B cell (primary cell): ENCODE measurements at regions not wholly inside any gene's neighbourhood (a gene's known extent, or its start where the extent isn't known, plus 50 kb on each side); places are given as distances from the start of the nearest gene placed in this dataset.

Source experiments
- EZH2 ChIP-seq: IDR thresholded peaks from 2 replicates; pipeline ENCODE4 v1.6.1; 2012; ENCODE audit warnings: borderline replicate concordance, low read depth, mild to moderate bottlenecking, moderate library complexity, low read length; ENCODE audit not compliant: insufficient read depth, poor library complexity, severe bottlenecking
- TF ChIP-seq, protein P1 (sequence below): fragments of 200-600 bp; IDR thresholded peaks from one replicate; pipeline ENCODE4 v1.8.0; 2022; ENCODE audit warnings: antibody characterized with exemption, mild to moderate bottlenecking

DNA sequence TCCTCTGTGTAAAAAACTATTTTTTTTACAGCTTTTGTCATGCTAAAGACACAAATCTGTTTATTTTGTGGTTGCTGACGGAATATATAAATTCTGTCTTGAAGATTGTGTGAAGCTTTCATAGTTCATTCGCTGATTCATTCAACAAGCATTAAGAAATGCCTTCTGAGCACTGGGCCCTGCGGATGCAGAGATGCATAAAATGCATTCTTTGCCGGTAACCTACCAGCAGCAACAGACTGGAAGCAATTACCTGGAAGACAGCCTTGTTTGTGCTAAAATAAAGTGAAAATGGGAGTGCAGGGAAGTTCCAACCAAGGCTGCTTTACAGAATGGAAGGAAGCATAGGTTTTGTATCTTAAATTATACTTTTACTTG is 119.7 kb downstream of the PMAIP1 start:
- TF ChIP-seq, protein P1, sequence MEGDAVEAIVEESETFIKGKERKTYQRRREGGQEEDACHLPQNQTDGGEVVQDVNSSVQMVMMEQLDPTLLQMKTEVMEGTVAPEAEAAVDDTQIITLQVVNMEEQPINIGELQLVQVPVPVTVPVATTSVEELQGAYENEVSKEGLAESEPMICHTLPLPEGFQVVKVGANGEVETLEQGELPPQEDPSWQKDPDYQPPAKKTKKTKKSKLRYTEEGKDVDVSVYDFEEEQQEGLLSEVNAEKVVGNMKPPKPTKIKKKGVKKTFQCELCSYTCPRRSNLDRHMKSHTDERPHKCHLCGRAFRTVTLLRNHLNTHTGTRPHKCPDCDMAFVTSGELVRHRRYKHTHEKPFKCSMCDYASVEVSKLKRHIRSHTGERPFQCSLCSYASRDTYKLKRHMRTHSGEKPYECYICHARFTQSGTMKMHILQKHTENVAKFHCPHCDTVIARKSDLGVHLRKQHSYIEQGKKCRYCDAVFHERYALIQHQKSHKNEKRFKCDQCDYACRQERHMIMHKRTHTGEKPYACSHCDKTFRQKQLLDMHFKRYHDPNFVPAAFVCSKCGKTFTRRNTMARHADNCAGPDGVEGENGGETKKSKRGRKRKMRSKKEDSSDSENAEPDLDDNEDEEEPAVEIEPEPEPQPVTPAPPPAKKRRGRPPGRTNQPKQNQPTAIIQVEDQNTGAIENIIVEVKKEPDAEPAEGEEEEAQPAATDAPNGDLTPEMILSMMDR, result no peak
- TF ChIP-seq EZH2, result no peak
